GM12878 (cell line): ENCODE measurements at regions not wholly inside any gene's neighbourhood (a gene's known extent, or its start where the extent isn't known, plus 50 kb on each side); places are given as distances from the start of the nearest gene placed in this dataset.

Experiments
- ATAC-seq: fragments of 200-7000 bp; cut with Tn5 transposase; 3 replicates; pipeline ENCODE4 v1.9.1; 2020; ENCODE audit warnings: mild to moderate bottlenecking, moderate library complexity
- BruUV-seq: library from RNA; stranded (reverse); fragments of 400-500 nt; replicated peaks from 2 replicates; lab custom pipeline; 2021; lab: Mats Ljungman, UMichigan
- CTCF ChIA-PET: fragments of 300-600 bp; sonication (Branson Sonifier 250); formaldehyde crosslinking; extraction: SDS; loops from one replicate; lab custom pipeline; 2021; ENCODE audit warnings: inconsistent platforms; lab: Yijun Ruan, JAX
- POLR2A ChIA-PET: fragments of 350-600 bp; formaldehyde crosslinking; extraction: SDS; loops from one replicate; lab custom pipeline; 2021; ENCODE audit warnings: inconsistent platforms; lab: Charles Lee
- RAD21 ChIA-PET: fragments of 300-600 bp; sonication (Branson Sonifier 250); formaldehyde crosslinking; loops from one replicate; lab custom pipeline; 2023; ENCODE audit warnings: antibody characterized with exemption; ENCODE audit not compliant: unreplicated experiment; lab: Charles Lee
- SMC1A ChIA-PET: fragments of 300-600 bp; sonication (Branson Sonifier 250); formaldehyde crosslinking; loops from one replicate; lab custom pipeline; 2023; ENCODE audit not compliant: unreplicated experiment, uncharacterized antibody; lab: Charles Lee
- DNase-seq: peaks from one replicate; pipeline ENCODE4 v3.0.0-alpha.2; 2011; ENCODE audit warnings: low read depth, low spot score
- FAIRE-seq: peaks from 3 replicates; lab custom pipeline; 2011; peaks lifted over from hg19 to GRCh38; lab: Jason Lieb, UNC
- H2AFZ ChIP-seq: 2 replicates; pipeline ENCODE4 v1.6.0; 2011; ENCODE audit warnings: low read depth, low read length, control low read depth; ENCODE audit not compliant: control insufficient read depth
- H3K27ac ChIP-seq: 2 replicates; pipeline ENCODE4 v1.5.1; 2011; ENCODE audit warnings: control low read depth; ENCODE audit not compliant: control insufficient read depth, insufficient read depth
- H3K27me3 ChIP-seq, 2 experiments: replicated peaks in 1 of 2; 2 replicates each; pipeline versions ENCODE4 v1.6.0 to v1.6.1; 2011; ENCODE audit warnings: low read length in 1 of 2; ENCODE audit not compliant: control insufficient read depth in 2 of 2, insufficient read depth in 2 of 2
- H3K36me3 ChIP-seq, 2 experiments: 2 replicates each; pipeline ENCODE4 v1.5.1; 2011; ENCODE audit warnings: low read length in 1 of 2; ENCODE audit not compliant: control insufficient read depth in 2 of 2, insufficient read depth in 2 of 2
- H3K4me1 ChIP-seq: 2 replicates; pipeline ENCODE4 v1.6.1; 2011; ENCODE audit warnings: mild to moderate bottlenecking, low read length, moderate library complexity, mixed read lengths; ENCODE audit not compliant: control insufficient read depth, insufficient read depth
- H3K4me2 ChIP-seq: 2 replicates; pipeline ENCODE4 v1.6.0; 2011; ENCODE audit warnings: control low read depth; ENCODE audit not compliant: control insufficient read depth, insufficient read depth
- H3K4me3 ChIP-seq: fragments of 200-600 bp; sonication (generic); 2 replicates; pipeline ENCODE4 v1.5.1; 2016
- H3K79me2 ChIP-seq: 2 replicates; pipeline ENCODE4 v1.6.0; 2011; ENCODE audit warnings: low read length; ENCODE audit not compliant: control insufficient read depth, insufficient read depth
- H3K9ac ChIP-seq: 2 replicates; pipeline ENCODE4 v1.8.0; 2011; ENCODE audit warnings: low read length, control low read depth, mixed read lengths; ENCODE audit not compliant: control insufficient read depth, insufficient read depth
- H3K9me3 ChIP-seq: replicated peaks from 3 replicates; pipeline ENCODE4 v1.5.1; 2011; ENCODE audit warnings: mild to moderate bottlenecking, low read length; ENCODE audit not compliant: control insufficient read depth, insufficient read depth
- H4K20me1 ChIP-seq: 2 replicates; pipeline ENCODE4 v1.6.0; 2011; ENCODE audit not compliant: control insufficient read depth, insufficient read depth
- DPF2 ChIP-seq: fragments of 450-650 bp; IDR thresholded peaks from 2 replicates; pipeline ENCODE4 v1.6.1; 2017; ENCODE audit warnings: mild to moderate bottlenecking
- FOXK2 ChIP-seq: fragments of 450-650 bp; IDR thresholded peaks from 2 replicates; pipeline ENCODE4 v1.6.1; 2017; ENCODE audit warnings: mild to moderate bottlenecking, moderate library complexity
- IRF5 ChIP-seq: fragments of 450-650 bp; IDR thresholded peaks from 2 replicates; pipeline ENCODE4 v1.6.1; 2017; ENCODE audit warnings: borderline replicate concordance
- NBN ChIP-seq: fragments of 450-650 bp; IDR thresholded peaks from 2 replicates; pipeline ENCODE4 v1.6.1; 2016
- NFIC ChIP-seq: IDR thresholded peaks from 2 replicates; pipeline ENCODE4 v1.6.1; 2012; ENCODE audit warnings: low read depth, mild to moderate bottlenecking, inconsistent platforms, low read length, moderate library complexity
- NFYA ChIP-seq: IDR thresholded peaks from 2 replicates; pipeline ENCODE4 v1.6.1; 2011; ENCODE audit warnings: low read depth, mild to moderate bottlenecking, low read length, improper control_type of control experiment, borderline replicate concordance
- NRF1 ChIP-seq: conservative IDR thresholded peaks from 2 replicates; pipeline ENCODE4 v1.6.1; 2011; ENCODE audit warnings: mild to moderate bottlenecking, low read depth, low read length, improper control_type of control experiment
- PML ChIP-seq: IDR thresholded peaks from 2 replicates; pipeline ENCODE4 v1.6.1; 2012; ENCODE audit warnings: low read length, inconsistent platforms
- PRDM15 ChIP-seq: fragments of 450-650 bp; formaldehyde crosslinking; IDR thresholded peaks from 2 replicates; pipeline ENCODE4 v1.4.0; 2020; ENCODE audit warnings: mild to moderate bottlenecking, moderate library complexity
- SMAD5 ChIP-seq: IDR thresholded peaks from 2 replicates; pipeline ENCODE4 v1.6.1; 2016; ENCODE audit warnings: antibody characterized with exemption, low read depth
- SP1 ChIP-seq: IDR thresholded peaks from one replicate; pipeline ENCODE4 v1.6.1; 2011; ENCODE audit warnings: low read depth, low read length
- SREBF2 ChIP-seq: IDR thresholded peaks from 2 replicates; pipeline ENCODE4 v1.6.1; 2012; ENCODE audit warnings: mild to moderate bottlenecking, low read length
- USF1 ChIP-seq: IDR thresholded peaks from 2 replicates; pipeline ENCODE4 v1.6.1; 2011; ENCODE audit warnings: borderline replicate concordance, low read depth, mild to moderate bottlenecking, moderate library complexity, mixed read lengths, low read length; ENCODE audit not compliant: insufficient read depth; ENCODE audit errors: extremely low read length
- ZNF207 ChIP-seq: fragments of 450-650 bp; IDR thresholded peaks from 2 replicates; pipeline ENCODE4 v1.6.1; 2014; ENCODE audit warnings: antibody characterized with exemption, mild to moderate bottlenecking, borderline replicate concordance
- ZNF217 ChIP-seq: fragments of 450-650 bp; IDR thresholded peaks from 2 replicates; pipeline ENCODE4 v1.6.1; 2017; ENCODE audit warnings: antibody characterized with exemption, mild to moderate bottlenecking
- WGBS: methylation state at CpG from one replicate; pipeline ENCODE4 v1.1.6; 2016; ENCODE audit warnings: low lambda C conversion rate; ENCODE audit not compliant: insufficient replicate concordance, insufficient coverage; ENCODE audit errors: missing lambda C conversion rate; 5-methylcytosine and 5-hydroxymethylcytosine counted together
- in situ Hi-C: fragments of 300-500 bp; cut with MboI; formaldehyde crosslinking; loops from 9 replicates; pipeline ENCODE4 v1.14.3; 2018; ENCODE audit warnings: mixed read lengths
- intact Hi-C: fragments of 100-400 bp; cut with micrococcal nuclease; formaldehyde crosslinking; loops from one replicate; pipeline ENCODE4 v1.14.2; 2022; ENCODE audit not compliant: unreplicated experiment

GRCh38 chr14:25557466-25557865 lies 507.5 kb upstream of the STXBP6 start:
- H3K4me3 ChIP-seq = no peak overlapping the region
- H3K27me3 ChIP-seq = no peaks in the 10 kb centered on the region
- no peaks in the 10 kb centered on the region for H3K9me3 ChIP-seq
- no peak overlapping the region for H3K9ac ChIP-seq
- H3K27ac ChIP-seq = no peak overlapping the region
- H2AFZ ChIP-seq = no peak overlapping the region
- FAIRE-seq (no peak), ATAC-seq (no peak), DNase-seq (no peak)
- 0% methylated on average over 1 of the region's 1 CpG for WGBS
- no peaks in the 10 kb centered on the region for H3K36me3 ChIP-seq
- POLR2A ChIA-PET = no interaction called here
- H4K20me1 ChIP-seq = no peaks in the 10 kb centered on the region
- in situ Hi-C loops = no loop called here
- CTCF ChIA-PET = interaction anchor here (3.0 kb wide), 1 partner anchor 20 kb away, joined by 9 read pairs; no protein-coding TSS in a partner anchor
- TF ChIP-seq NFIC = no peak
- no peak for TF ChIP-seq PRDM15 (CRISPR knock-in tag)
- no peak for TF ChIP-seq NBN
- SMC1A ChIA-PET = no interaction called here
- no peaks in the 10 kb centered on the region for H3K79me2 ChIP-seq
- BruUV-seq = no TSS peak
- RAD21 ChIA-PET = no interaction called here
- H3K4me1 ChIP-seq = no peaks in the 10 kb centered on the region
- intact Hi-C loops = no loop called here
- no peak overlapping the region for H3K4me2 ChIP-seq

- Histone ChIP-seq H3K4me3 (no peak overlapping the region), H3K4me1 (no peaks in the 10 kb centered on the region), H3K36me3 (no peaks in the 10 kb centered on the region), H3K9ac (no peak overlapping the region), H3K9me3 (no peaks in the 10 kb centered on the region; the same call in 2 of the 3 replicates), H3K79me2 (no peaks in the 10 kb centered on the region), H2AFZ (no peak overlapping the region), H3K4me2 (no peak overlapping the region), H4K20me1 (no peaks in the 10 kb centered on the region), H3K27ac (no peak overlapping the region), H3K27me3 (no peaks in the 10 kb centered on the region)
- BruUV-seq = no TSS peak
- RAD21 ChIA-PET = no interaction called here
- in situ Hi-C loops (no loop called here), intact Hi-C loops (no loop called here)
- CTCF ChIA-PET = no interaction called here
- DNase-seq (no peak), ATAC-seq (no peak), FAIRE-seq (no peak)
- POLR2A ChIA-PET = no interaction called here
- 0% methylated on average over 2 of the region's 2 CpGs for WGBS
- SMC1A ChIA-PET = no interaction called here
- TF ChIP-seq PML (no peak), FOXK2 (no peak), NRF1 (no peak), ZNF207 (no peak), NFYA (no peak), SMAD5 (no peak), DPF2 (no peak), USF1 (no peak), SREBF2 (no peak), SP1 (no peak), ZNF217 (no peak), IRF5 (no peak)
Observed at GRCh38 chr14:25552826-25553225, 502.9 kb upstream of the STXBP6 start.
